ENCODE measurements at regions not wholly inside any gene's neighbourhood (a gene's known extent, or its start where the extent isn't known, plus 50 kb on each side); places are given as distances from the start of the nearest gene placed in this dataset.

DNA sequence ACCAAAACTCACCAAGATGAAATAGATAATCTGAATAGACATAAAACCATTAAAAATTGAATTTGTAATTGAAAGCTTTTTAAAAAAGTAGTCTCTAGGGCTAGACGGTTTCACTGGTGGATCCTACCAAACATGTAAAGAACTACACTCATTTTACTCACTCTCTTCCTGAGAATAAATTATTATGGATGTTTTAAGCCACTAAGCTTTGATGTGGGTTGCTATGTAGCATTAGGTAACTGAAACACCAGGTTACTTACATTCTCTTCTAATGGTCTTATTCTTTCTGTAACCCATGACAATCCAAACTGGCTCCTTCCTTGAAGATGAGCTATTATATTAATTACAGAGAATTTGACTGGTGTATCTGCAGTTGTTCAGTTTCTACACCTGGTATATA is 385.1 kb downstream of the PPP1R2C start:
- Histone ChIP-seq H3K27ac (no peak overlapping the region), H3K27me3 (peaks cover 0 to 15% (median 0%) of the 10 kb centered on the region in 9 donors), H3K4me1 (no peaks in the 10 kb centered on the region), H3K4me3 (no peak overlapping the region), H3K9me3 (no peaks in the 10 kb centered on the region), H3K36me3 (no peaks in the 10 kb centered on the region)
- intact Hi-C loops (cut with DNase I), result no loop called here
- ATAC-seq (no peak), DNase-seq (no peak)
- WGBS, 4 donors, result 40 to 82% (median 77%) methylated on average over 1 of the region's 1 CpG
- TF ChIP-seq, protein P1, sequence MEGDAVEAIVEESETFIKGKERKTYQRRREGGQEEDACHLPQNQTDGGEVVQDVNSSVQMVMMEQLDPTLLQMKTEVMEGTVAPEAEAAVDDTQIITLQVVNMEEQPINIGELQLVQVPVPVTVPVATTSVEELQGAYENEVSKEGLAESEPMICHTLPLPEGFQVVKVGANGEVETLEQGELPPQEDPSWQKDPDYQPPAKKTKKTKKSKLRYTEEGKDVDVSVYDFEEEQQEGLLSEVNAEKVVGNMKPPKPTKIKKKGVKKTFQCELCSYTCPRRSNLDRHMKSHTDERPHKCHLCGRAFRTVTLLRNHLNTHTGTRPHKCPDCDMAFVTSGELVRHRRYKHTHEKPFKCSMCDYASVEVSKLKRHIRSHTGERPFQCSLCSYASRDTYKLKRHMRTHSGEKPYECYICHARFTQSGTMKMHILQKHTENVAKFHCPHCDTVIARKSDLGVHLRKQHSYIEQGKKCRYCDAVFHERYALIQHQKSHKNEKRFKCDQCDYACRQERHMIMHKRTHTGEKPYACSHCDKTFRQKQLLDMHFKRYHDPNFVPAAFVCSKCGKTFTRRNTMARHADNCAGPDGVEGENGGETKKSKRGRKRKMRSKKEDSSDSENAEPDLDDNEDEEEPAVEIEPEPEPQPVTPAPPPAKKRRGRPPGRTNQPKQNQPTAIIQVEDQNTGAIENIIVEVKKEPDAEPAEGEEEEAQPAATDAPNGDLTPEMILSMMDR (IDR thresholded peaks at IDR 0.05), result no peak
- TF ChIP-seq POLR2A (IDR thresholded peaks at IDR 0.05), result no peak

DNA sequence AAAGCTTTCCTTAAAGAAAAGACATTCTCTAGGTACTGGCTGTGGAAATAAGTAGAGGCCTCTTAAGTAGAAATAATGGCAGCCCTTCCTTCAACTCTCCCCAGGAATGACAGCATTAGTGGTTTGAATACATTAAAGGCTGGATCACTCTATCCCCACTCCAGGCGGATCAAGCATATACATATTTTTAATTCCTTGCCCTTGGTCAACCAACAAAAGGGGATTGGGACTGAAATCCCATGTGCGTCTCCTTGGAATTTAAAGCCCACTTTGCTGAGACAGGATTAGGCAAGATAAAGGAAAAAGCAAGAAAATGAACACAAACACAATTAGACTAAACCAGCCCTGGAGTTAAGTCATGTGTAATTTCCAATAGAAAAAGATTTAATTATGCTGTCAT is 391.3 kb downstream of the PPP1R2C start:
- Histone ChIP-seq H3K9me3 (no peaks in the 10 kb centered on the region), H3K27me3 (peaks cover 0 to 19% (median 0%) of the 10 kb centered on the region in 9 donors), H3K36me3 (no peaks in the 10 kb centered on the region), H3K4me3 (no peak overlapping the region), H3K4me1 (no peaks in the 10 kb centered on the region), H3K27ac (no peak overlapping the region)
- no peak for ATAC-seq
- intact Hi-C loops (cut with DNase I), result no loop called here
- 82 to 95% (median 90%) methylated on average over 2 of the region's 2 CpGs for WGBS, 4 donors
- no peak for DNase-seq
- TF ChIP-seq POLR2A (IDR thresholded peaks at IDR 0.05), result no peak
- TF ChIP-seq, protein P1 (IDR thresholded peaks at IDR 0.05), result no peak

GRCh38 chrX:42385730-42386129 is 392.2 kb downstream of the PPP1R2C start:
- TF ChIP-seq, protein P1 (IDR thresholded peaks at IDR 0.05), result no peak
- no peak for TF ChIP-seq POLR2A (IDR thresholded peaks at IDR 0.05)
- Histone ChIP-seq H3K27me3 (peaks cover 0 to 19% (median 0%) of the 10 kb centered on the region in 9 donors), H3K4me1 (no peaks in the 10 kb centered on the region), H3K4me3 (no peak overlapping the region), H3K27ac (no peak overlapping the region), H3K36me3 (no peaks in the 10 kb centered on the region), H3K9me3 (no peaks in the 10 kb centered on the region)
- no peak for ATAC-seq
- intact Hi-C loops (cut with DNase I), result no loop called here
- WGBS, 4 donors, result 56 to 76% (median 68%) methylated on average over 2 of the region's 2 CpGs
- DNase-seq, result no peak

DNA sequence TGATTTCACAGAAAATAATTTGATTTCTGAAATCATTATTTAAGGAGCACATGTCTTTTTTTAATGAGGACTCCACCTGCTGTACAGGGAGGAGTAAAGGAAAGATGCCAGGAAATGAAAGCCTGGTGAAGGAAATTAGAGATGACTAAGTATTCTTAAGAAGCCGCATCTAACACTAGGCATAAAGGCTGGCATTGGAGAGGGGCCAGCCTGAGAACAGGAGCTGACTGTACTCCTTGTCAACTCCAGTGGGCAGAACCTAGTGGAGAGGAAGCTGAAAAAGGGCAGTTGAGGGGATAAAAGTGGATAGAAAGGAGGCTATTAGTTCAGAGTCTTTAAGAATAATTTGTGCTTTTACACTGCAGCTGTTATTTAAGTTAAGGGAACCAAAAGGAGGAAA is 393.0 kb downstream of the PPP1R2C start:
- DNase-seq (no peak), ATAC-seq (no peak)
- TF ChIP-seq, protein P1 (IDR thresholded peaks at IDR 0.05), result no peak
- no peak for TF ChIP-seq POLR2A (IDR thresholded peaks at IDR 0.05)
- Histone ChIP-seq H3K27me3 (peaks cover 0 to 19% (median 0%) of the 10 kb centered on the region in 9 donors), H3K4me1 (no peaks in the 10 kb centered on the region), H3K9me3 (no peaks in the 10 kb centered on the region), H3K4me3 (no peak overlapping the region), H3K36me3 (no peaks in the 10 kb centered on the region), H3K27ac (no peak overlapping the region)
- intact Hi-C loops (cut with DNase I), result no loop called here
- 42 to 56% (median 47%) methylated on average over 1 of the region's 1 CpG for WGBS, 4 donors

Measured in heart left ventricle (tissue), 16 donors.